Trophoblast cell (in vitro differentiated cells and primary cell): ENCODE measurements at regions not wholly inside any gene's neighbourhood (a gene's known extent, or its start where the extent isn't known, plus 50 kb on each side); places are given as distances from the start of the nearest gene placed in this dataset.
"Not testable (repeated sequence)": the region's sequence is repeated elsewhere in the genome, so short reads cannot be mapped to it uniquely, and the experiment has no call there.

Experiments
- DNase-seq, 2 donors: peaks; one replicate each; pipeline ENCODE4 v3.0.0-alpha.2; 2016
- H2AFZ ChIP-seq: 2 replicates; pipeline ENCODE4 v1.6.1; 2013; ENCODE audit warnings: low read length, moderate library complexity, mild to moderate bottlenecking; ENCODE audit not compliant: insufficient read depth, poor library complexity
- H2AK5ac ChIP-seq: 2 replicates; pipeline ENCODE4 v1.6.1; 2013; ENCODE audit warnings: mild to moderate bottlenecking, low read length
- H2BK120ac ChIP-seq: 2 replicates; pipeline ENCODE4 v1.6.1; 2013; ENCODE audit warnings: low read length, mild to moderate bottlenecking, moderate library complexity; ENCODE audit not compliant: insufficient read depth, poor library complexity
- H2BK12ac ChIP-seq: 2 replicates; pipeline ENCODE4 v1.6.1; 2013; ENCODE audit warnings: mild to moderate bottlenecking, low read length, moderate library complexity
- H2BK5ac ChIP-seq: 2 replicates; pipeline ENCODE4 v1.6.1; 2013; ENCODE audit warnings: low read length, low read depth, moderate library complexity, mild to moderate bottlenecking; ENCODE audit not compliant: poor library complexity
- H3K14ac ChIP-seq: 2 replicates; pipeline ENCODE4 v1.6.1; 2013; ENCODE audit warnings: mild to moderate bottlenecking, low read length
- H3K18ac ChIP-seq: 2 replicates; pipeline ENCODE4 v1.6.1; 2013; ENCODE audit warnings: mild to moderate bottlenecking, low read length
- H3K23ac ChIP-seq: 2 replicates; pipeline ENCODE4 v1.6.1; 2013; ENCODE audit warnings: low read length
- H3K27ac ChIP-seq: 2 replicates; pipeline ENCODE4 v1.5.1; 2013; ENCODE audit warnings: low read depth, mild to moderate bottlenecking, inconsistent platforms, low read length, moderate library complexity
- H3K27me3 ChIP-seq: 2 replicates; pipeline ENCODE4 v1.6.1; 2013; ENCODE audit warnings: inconsistent platforms, mild to moderate bottlenecking, low read length, moderate library complexity; ENCODE audit not compliant: insufficient read depth
- H3K36me3 ChIP-seq, 2 experiments: 1 replicate in 1 of 2; 2 replicates in 1 of 2; pipeline ENCODE4 v1.6.1; 2013; ENCODE audit warnings: low read length in 2 of 2, mild to moderate bottlenecking in 2 of 2, moderate library complexity in 1 of 2; ENCODE audit not compliant: insufficient read depth in 2 of 2, control insufficient read depth in 1 of 2
- H3K4ac ChIP-seq: 2 replicates; pipeline ENCODE4 v1.6.1; 2013; ENCODE audit warnings: low read depth, mild to moderate bottlenecking, low read length, moderate library complexity
- H3K4me1 ChIP-seq, 2 experiments: 1 replicate in 1 of 2; 2 replicates in 1 of 2; pipeline ENCODE4 v1.6.1; 2013; ENCODE audit warnings: low read length in 2 of 2, mild to moderate bottlenecking in 2 of 2, moderate library complexity in 1 of 2; ENCODE audit not compliant: insufficient read depth in 2 of 2, control insufficient read depth in 1 of 2
- H3K4me2 ChIP-seq: 2 replicates; pipeline ENCODE4 v1.6.1; 2013; ENCODE audit warnings: inconsistent platforms, mild to moderate bottlenecking, low read length, moderate library complexity
- H3K4me3 ChIP-seq: 2 replicates; pipeline ENCODE4 v1.5.1; 2013; ENCODE audit warnings: mild to moderate bottlenecking, low read depth, low read length, inconsistent platforms
- H3K79me1 ChIP-seq: one replicate; pipeline ENCODE4 v1.6.1; 2013; ENCODE audit warnings: low read length
- H3K79me2 ChIP-seq: 2 replicates; pipeline ENCODE4 v1.6.1; 2013; ENCODE audit warnings: low read length, mild to moderate bottlenecking; ENCODE audit not compliant: control insufficient read depth, insufficient read depth, poor library complexity
- H3K9ac ChIP-seq: 2 replicates; pipeline ENCODE4 v1.6.1; 2013; ENCODE audit warnings: mild to moderate bottlenecking, low read length
- H3K9me3 ChIP-seq: 2 replicates; pipeline ENCODE4 v1.6.1; 2013; ENCODE audit warnings: low read depth, mild to moderate bottlenecking, control low read depth, inconsistent platforms, low read length; ENCODE audit not compliant: insufficient read depth
- H4K12ac ChIP-seq: 2 replicates; pipeline ENCODE4 v1.6.1; 2013; ENCODE audit warnings: low read depth, mild to moderate bottlenecking, low read length, moderate library complexity
- H4K8ac ChIP-seq: 2 replicates; pipeline ENCODE4 v1.6.1; 2013; ENCODE audit warnings: low read depth, mild to moderate bottlenecking, low read length, moderate library complexity
- H4K91ac ChIP-seq: one replicate; pipeline ENCODE4 v1.6.1; 2013; ENCODE audit warnings: low read depth, mild to moderate bottlenecking, low read length, moderate library complexity
- WGBS: extraction: QIAGEN DNeasy Blood & Tissue Kit; methylation state at CpG from one replicate; pipeline ENCODE4 v1.1.7; 2013; ENCODE audit warnings: missing lambda C conversion rate; ENCODE audit not compliant: insufficient read length, insufficient coverage; ENCODE audit errors: extremely low coverage; 5-methylcytosine and 5-hydroxymethylcytosine counted together

- no CpG with 5 or more reads among the region's 2 CpGs for WGBS
- H3K9ac ChIP-seq = no peak overlapping the region
- H3K4me3 ChIP-seq = no peak overlapping the region
- H2AK5ac ChIP-seq = no peak overlapping the region
- no peak overlapping the region for H2BK120ac ChIP-seq
- no peak overlapping the region for H4K12ac ChIP-seq
- no peak overlapping the region for H3K27ac ChIP-seq
- no peaks in the 10 kb centered on the region for H3K36me3 ChIP-seq
- no peak overlapping the region for H2BK5ac ChIP-seq
- H3K4ac ChIP-seq = no peak overlapping the region
- H3K79me1 ChIP-seq = no peaks in the 10 kb centered on the region
- no peak overlapping the region for H3K4me2 ChIP-seq
- no peak overlapping the region for H4K8ac ChIP-seq
- no peaks in the 10 kb centered on the region for H3K79me2 ChIP-seq
- no peak overlapping the region for H2BK12ac ChIP-seq
- H3K4me1 ChIP-seq = no peaks in the 10 kb centered on the region
- H2AFZ ChIP-seq = no peak overlapping the region
- H3K14ac ChIP-seq = no peak overlapping the region
- H3K18ac ChIP-seq = no peak overlapping the region
- no peak overlapping the region for H4K91ac ChIP-seq
- DNase-seq = no peak
- H3K27me3 ChIP-seq = no peaks in the 10 kb centered on the region
- H3K9me3 ChIP-seq = no peaks in the 10 kb centered on the region
- no peak overlapping the region for H3K23ac ChIP-seq
These were observed 121.9 kb downstream of the RRAGB start for GRCh38 chrX:55839485-55839884.

GRCh38 chrX:55841962-55842752 lies 124.6 kb downstream of the RRAGB start:
- Histone ChIP-seq H3K9ac (no peak overlapping the region), H4K91ac (no peak overlapping the region), H2BK12ac (no peak overlapping the region), H3K27ac (no peak overlapping the region), H3K27me3 (no peaks in the 10 kb centered on the region), H3K36me3 (no peaks in the 10 kb centered on the region), H3K9me3 (no peaks in the 10 kb centered on the region), H3K79me1 (no peaks in the 10 kb centered on the region), H3K79me2 (no peaks in the 10 kb centered on the region), H3K4me1 (no peaks in the 10 kb centered on the region), H2BK120ac (no peak overlapping the region), H3K4me3 (no peak overlapping the region), H2AK5ac (no peak overlapping the region), H3K4me2 (no peak overlapping the region), H3K14ac (no peak overlapping the region), H3K23ac (no peak overlapping the region), H4K8ac (no peak overlapping the region), H3K4ac (no peak overlapping the region), H2BK5ac (no peak overlapping the region), H2AFZ (no peak overlapping the region), H4K12ac (no peak overlapping the region), H3K18ac (no peak overlapping the region)
- DNase-seq = no peak
- no CpG with 5 or more reads among the region's 4 CpGs for WGBS

- not testable (repeated sequence) for H3K79me2 ChIP-seq, H3K27me3 ChIP-seq, H2BK12ac ChIP-seq, H4K8ac ChIP-seq, H2BK5ac ChIP-seq, H3K79me1 ChIP-seq, H4K91ac ChIP-seq, H3K27ac ChIP-seq, H3K9ac ChIP-seq, H4K12ac ChIP-seq, H3K4me1 ChIP-seq, H3K4ac ChIP-seq, H3K4me2 ChIP-seq, H2AK5ac ChIP-seq, DNase-seq, H2BK120ac ChIP-seq, H3K23ac ChIP-seq, H3K4me3 ChIP-seq, H3K9me3 ChIP-seq, H3K18ac ChIP-seq, H2AFZ ChIP-seq, H3K14ac ChIP-seq, H3K36me3 ChIP-seq
- no CpG with 5 or more reads among the region's 4 CpGs for WGBS
These were observed 149.2 kb downstream of the RRAGB start for GRCh38 chrX:55866779-55867178.

- H3K4ac ChIP-seq = no peak overlapping the region
- H3K14ac ChIP-seq = no peak overlapping the region
- no peak overlapping the region for H2AFZ ChIP-seq
- no peak overlapping the region for H2AK5ac ChIP-seq
- no peaks in the 10 kb centered on the region for H3K36me3 ChIP-seq
- H2BK12ac ChIP-seq = no peak overlapping the region
- H3K23ac ChIP-seq = no peak overlapping the region
- H3K9ac ChIP-seq = no peak overlapping the region
- no peak overlapping the region for H3K4me2 ChIP-seq
- no peak for DNase-seq
- no peaks in the 10 kb centered on the region for H3K9me3 ChIP-seq
- H3K18ac ChIP-seq = no peak overlapping the region
- H2BK120ac ChIP-seq = no peak overlapping the region
- no peaks in the 10 kb centered on the region for H3K4me1 ChIP-seq
- H4K91ac ChIP-seq = no peak overlapping the region
- H3K79me1 ChIP-seq = no peaks in the 10 kb centered on the region
- no peak overlapping the region for H4K8ac ChIP-seq
- H3K4me3 ChIP-seq = no peak overlapping the region
- H3K27ac ChIP-seq = no peak overlapping the region
- H4K12ac ChIP-seq = no peak overlapping the region
- no peak overlapping the region for H2BK5ac ChIP-seq
- no CpG with 5 or more reads among the region's 1 CpG for WGBS
- H3K79me2 ChIP-seq = no peaks in the 10 kb centered on the region
- no peaks in the 10 kb centered on the region for H3K27me3 ChIP-seq
These were observed 149.7 kb downstream of the RRAGB start for GRCh38 chrX:55867181-55867651.
